ENCODE measurements at regions not wholly inside any gene's neighbourhood (a gene's known extent, or its start where the extent isn't known, plus 50 kb on each side); places are given as distances from the start of the nearest gene placed in this dataset.

- WGBS (ENCODE audit: extremely low coverage, insufficient coverage, low lambda C conversion rate), result no CpG with 5 or more reads among the region's 5 CpGs
Observed at GRCh38 chr11:112599856-112600533, 339.3 kb upstream of the PLET1 start.

GRCh38 chr11:112605093-112605666, 344.5 kb upstream of the PLET1 start:
- Histone ChIP-seq H3K56ac (ENCODE audit: low read length) (no peak overlapping the region), H2BK15ac (replicated peaks; ENCODE audit: low read depth) (no peak overlapping the region), H3K27ac (ENCODE audit: low read depth, low read length) (no peak overlapping the region), H3K79me2 (ENCODE audit: control insufficient read depth, insufficient read depth, low read length) (no peaks in the 10 kb centered on the region), H3K18ac (ENCODE audit: low read length) (no peak overlapping the region), H3K23ac (ENCODE audit: low read length) (no peak overlapping the region), H3K4me1 (ENCODE audit: control insufficient read depth, low read depth, low read length) (no peaks in the 10 kb centered on the region), H3K4me3 (ENCODE audit: low read length) (no peak overlapping the region), H2BK120ac (ENCODE audit: low read depth, low read length) (no peak overlapping the region), H3K4ac (ENCODE audit: low read depth, low read length) (no peak overlapping the region), H4K5ac (ENCODE audit: low read length) (no peak overlapping the region), H3K36me3 (ENCODE audit: control insufficient read depth, insufficient read depth, low read length) (no peaks in the 10 kb centered on the region), H2BK5ac (ENCODE audit: low read length) (no peak overlapping the region), H4K8ac (ENCODE audit: low read depth, low read length) (no peak overlapping the region), H3K4me2 (ENCODE audit: low read length) (no peak overlapping the region), H3K79me1 (ENCODE audit: low read length) (no peaks in the 10 kb centered on the region), H2AK5ac (ENCODE audit: low read length) (no peak overlapping the region), H3K9ac (ENCODE audit: low read length) (no peak overlapping the region), H3K27me3 (ENCODE audit: insufficient read depth, low read length, poor library complexity) (no peaks in the 10 kb centered on the region)
- DNase-seq, result no peak

More at GRCh38 chr11:112599856-112600533, 339.3 kb upstream of the PLET1 start:
- no peak overlapping the region for H2AK5ac ChIP-seq (ENCODE audit: low read length)
- no peak overlapping the region for H3K4ac ChIP-seq (ENCODE audit: low read depth, low read length)
- no peak overlapping the region for H3K27ac ChIP-seq (ENCODE audit: low read depth, low read length)
- H2BK5ac ChIP-seq (ENCODE audit: low read length), result no peak overlapping the region
- no peak overlapping the region for H3K56ac ChIP-seq (ENCODE audit: low read length)
- no peak overlapping the region for H3K9ac ChIP-seq (ENCODE audit: low read length)
- no peak overlapping the region for H3K23ac ChIP-seq (ENCODE audit: low read length)
- H4K8ac ChIP-seq (ENCODE audit: low read depth, low read length), result no peak overlapping the region
- H2BK15ac ChIP-seq (replicated peaks; ENCODE audit: low read depth), result no peak overlapping the region
- H3K79me1 ChIP-seq (ENCODE audit: low read length), result no peaks in the 10 kb centered on the region
- no peak overlapping the region for H3K4me2 ChIP-seq (ENCODE audit: low read length)
- no peak for DNase-seq
- no peaks in the 10 kb centered on the region for H3K4me1 ChIP-seq (ENCODE audit: control insufficient read depth, low read depth, low read length)
- H3K18ac ChIP-seq (ENCODE audit: low read length), result no peak overlapping the region
- no peaks in the 10 kb centered on the region for H3K36me3 ChIP-seq (ENCODE audit: control insufficient read depth, insufficient read depth, low read length)
- no peak overlapping the region for H4K5ac ChIP-seq (ENCODE audit: low read length)
- H3K79me2 ChIP-seq (ENCODE audit: control insufficient read depth, insufficient read depth, low read length), result no peaks in the 10 kb centered on the region
- H2BK120ac ChIP-seq (ENCODE audit: low read depth, low read length), result no peak overlapping the region
- no peak overlapping the region for H3K4me3 ChIP-seq (ENCODE audit: low read length)
- no peaks in the 10 kb centered on the region for H3K27me3 ChIP-seq (ENCODE audit: insufficient read depth, low read length, poor library complexity)

GRCh38 chr11:112606656-112607055, 346.0 kb upstream of the PLET1 start:
- H3K27ac ChIP-seq (ENCODE audit: low read depth, low read length), result no peak overlapping the region
- H2AK5ac ChIP-seq (ENCODE audit: low read length), result no peak overlapping the region
- no peak for DNase-seq
- H3K18ac ChIP-seq (ENCODE audit: low read length), result no peak overlapping the region
- H3K4me1 ChIP-seq (ENCODE audit: control insufficient read depth, low read depth, low read length), result no peaks in the 10 kb centered on the region
- no peaks in the 10 kb centered on the region for H3K27me3 ChIP-seq (ENCODE audit: insufficient read depth, low read length, poor library complexity)
- no peak overlapping the region for H3K4me3 ChIP-seq (ENCODE audit: low read length)
- no peaks in the 10 kb centered on the region for H3K79me1 ChIP-seq (ENCODE audit: low read length)
- no peak overlapping the region for H2BK120ac ChIP-seq (ENCODE audit: low read depth, low read length)
- H4K8ac ChIP-seq (ENCODE audit: low read depth, low read length), result no peak overlapping the region
- H3K79me2 ChIP-seq (ENCODE audit: control insufficient read depth, insufficient read depth, low read length), result no peaks in the 10 kb centered on the region
- no CpG with 5 or more reads among the region's 2 CpGs for WGBS (ENCODE audit: extremely low coverage, insufficient coverage, low lambda C conversion rate)
- H3K36me3 ChIP-seq (ENCODE audit: control insufficient read depth, insufficient read depth, low read length), result no peaks in the 10 kb centered on the region
- H3K56ac ChIP-seq (ENCODE audit: low read length), result no peak overlapping the region
- no peak overlapping the region for H4K5ac ChIP-seq (ENCODE audit: low read length)
- H3K4me2 ChIP-seq (ENCODE audit: low read length), result no peak overlapping the region
- H2BK5ac ChIP-seq (ENCODE audit: low read length), result no peak overlapping the region
- H3K23ac ChIP-seq (ENCODE audit: low read length), result no peak overlapping the region
- no peak overlapping the region for H2BK15ac ChIP-seq (replicated peaks; ENCODE audit: low read depth)
- H3K9ac ChIP-seq (ENCODE audit: low read length), result no peak overlapping the region
- no peak overlapping the region for H3K4ac ChIP-seq (ENCODE audit: low read depth, low read length)

GRCh38 chr11:112608509-112608908, 347.8 kb upstream of the PLET1 start:
- no peaks in the 10 kb centered on the region for H3K79me2 ChIP-seq (ENCODE audit: control insufficient read depth, insufficient read depth, low read length)
- no peak overlapping the region for H3K18ac ChIP-seq (ENCODE audit: low read length)
- no peak overlapping the region for H3K23ac ChIP-seq (ENCODE audit: low read length)
- no peak overlapping the region for H3K27ac ChIP-seq (ENCODE audit: low read depth, low read length)
- H2AK5ac ChIP-seq (ENCODE audit: low read length), result no peak overlapping the region
- WGBS (ENCODE audit: extremely low coverage, insufficient coverage, low lambda C conversion rate), result no CpG with 5 or more reads among the region's 3 CpGs
- H4K5ac ChIP-seq (ENCODE audit: low read length), result no peak overlapping the region
- H3K36me3 ChIP-seq (ENCODE audit: control insufficient read depth, insufficient read depth, low read length), result no peaks in the 10 kb centered on the region
- H2BK120ac ChIP-seq (ENCODE audit: low read depth, low read length), result no peak overlapping the region
- no peak overlapping the region for H3K56ac ChIP-seq (ENCODE audit: low read length)
- no peak for DNase-seq
- no peaks in the 10 kb centered on the region for H3K79me1 ChIP-seq (ENCODE audit: low read length)
- no peak overlapping the region for H4K8ac ChIP-seq (ENCODE audit: low read depth, low read length)
- peaks cover 2% of the 10 kb centered on the region for H3K4me1 ChIP-seq (ENCODE audit: control insufficient read depth, low read depth, low read length)
- H3K9ac ChIP-seq (ENCODE audit: low read length), result no peak overlapping the region
- no peak overlapping the region for H2BK15ac ChIP-seq (replicated peaks; ENCODE audit: low read depth)
- no peak overlapping the region for H3K4me2 ChIP-seq (ENCODE audit: low read length)
- no peak overlapping the region for H3K4me3 ChIP-seq (ENCODE audit: low read length)
- no peak overlapping the region for H3K4ac ChIP-seq (ENCODE audit: low read depth, low read length)
- no peaks in the 10 kb centered on the region for H3K27me3 ChIP-seq (ENCODE audit: insufficient read depth, low read length, poor library complexity)
- H2BK5ac ChIP-seq (ENCODE audit: low read length), result no peak overlapping the region

- H3K4me1 ChIP-seq (ENCODE audit: control insufficient read depth, low read depth, low read length), result peaks cover 2% of the 10 kb centered on the region
Observed at GRCh38 chr11:112610494-112610893, 349.8 kb upstream of the PLET1 start.

More at GRCh38 chr11:112610494-112610893, 349.8 kb upstream of the PLET1 start:
- Histone ChIP-seq H3K9ac (ENCODE audit: low read length) (no peak overlapping the region), H4K5ac (ENCODE audit: low read length) (no peak overlapping the region), H3K4me3 (ENCODE audit: low read length) (no peak overlapping the region), H3K18ac (ENCODE audit: low read length) (no peak overlapping the region), H2BK120ac (ENCODE audit: low read depth, low read length) (no peak overlapping the region), H3K4ac (ENCODE audit: low read depth, low read length) (no peak overlapping the region), H2BK15ac (replicated peaks; ENCODE audit: low read depth) (no peak overlapping the region), H3K27me3 (ENCODE audit: insufficient read depth, low read length, poor library complexity) (no peaks in the 10 kb centered on the region), H3K56ac (ENCODE audit: low read length) (no peak overlapping the region), H3K27ac (ENCODE audit: low read depth, low read length) (no peak overlapping the region), H3K79me1 (ENCODE audit: low read length) (no peaks in the 10 kb centered on the region), H3K23ac (ENCODE audit: low read length) (no peak overlapping the region), H2AK5ac (ENCODE audit: low read length) (no peak overlapping the region), H3K79me2 (ENCODE audit: control insufficient read depth, insufficient read depth, low read length) (no peaks in the 10 kb centered on the region), H4K8ac (ENCODE audit: low read depth, low read length) (no peak overlapping the region), H2BK5ac (ENCODE audit: low read length) (no peak overlapping the region), H3K36me3 (ENCODE audit: control insufficient read depth, insufficient read depth, low read length) (no peaks in the 10 kb centered on the region), H3K4me2 (ENCODE audit: low read length) (no peak overlapping the region)
- DNase-seq, result no peak

All from mesendoderm (in vitro differentiated cells).